Thoracic aorta (tissue), 2 donors: ENCODE measurements at regions not wholly inside any gene's neighbourhood (a gene's known extent, or its start where the extent isn't known, plus 50 kb on each side); places are given as distances from the start of the nearest gene placed in this dataset.

Experiments used
- ATAC-seq: fragments of 150-250 bp; one replicate; pipeline ENCODE4 v1.8.0; 2017; ENCODE audit warnings: low read depth; ENCODE audit not compliant: insufficient number of reproducible peaks, low FRiP score
- DNase-seq: peaks from one replicate; pipeline ENCODE4 v3.0.0-alpha.2; 2020; ENCODE audit warnings: low spot score
- H3K27ac ChIP-seq, 2 donors: fragments of 200-600 bp; sonication (generic); 1 replicate in 1 of 2; 2 replicates in 1 of 2; pipeline ENCODE4 v1.5.1; 2016; ENCODE audit warnings: mild to moderate bottlenecking in 2 of 2, moderate library complexity in 2 of 2
- H3K27me3 ChIP-seq: fragments of 200-600 bp; sonication (generic); replicated peaks from 2 replicates; pipeline ENCODE4 v1.6.0; 2016; ENCODE audit warnings: mild to moderate bottlenecking; ENCODE audit not compliant: insufficient read depth
- H3K36me3 ChIP-seq: fragments of 200-600 bp; sonication (generic); one replicate; pipeline ENCODE4 v1.5.1; 2016
- H3K4me1 ChIP-seq, 2 donors: fragments of 200-600 bp; sonication (generic); 1 replicate in 1 of 2; 2 replicates in 1 of 2; pipeline versions ENCODE4 v1.5.1 to v1.6.0; 2016; ENCODE audit warnings: low read depth in 2 of 2, mild to moderate bottlenecking in 1 of 2; ENCODE audit not compliant: control insufficient read depth in 1 of 2
- H3K4me3 ChIP-seq: fragments of 200-600 bp; sonication (generic); 2 replicates; pipeline ENCODE4 v1.5.1; 2016; ENCODE audit warnings: mild to moderate bottlenecking
- H3K9me3 ChIP-seq: fragments of 200-600 bp; sonication (generic); 2 replicates; pipeline ENCODE4 v1.5.1; 2016
- CTCF ChIP-seq: fragments of 200-600 bp; sonication (generic); IDR thresholded peaks from one replicate; pipeline ENCODE4 v1.5.1; 2019; ENCODE audit warnings: antibody characterized with exemption

- no peak for TF ChIP-seq CTCF
- no peak for DNase-seq
- Histone ChIP-seq H3K9me3 (no peaks in the 10 kb centered on the region), H3K36me3 (no peaks in the 10 kb centered on the region), H3K27me3 (no peaks in the 10 kb centered on the region), H3K27ac (no peak overlapping the region), H3K4me3 (no peak overlapping the region), H3K4me1 (no peaks in the 10 kb centered on the region)
- ATAC-seq: no peak
Measured at GRCh38 chr17:33732116-33732515, 439.0 kb upstream of the ASIC2 start.

GRCh38 chr17:33739714-33740113 lies 446.6 kb upstream of the ASIC2 start:
- DNase-seq (no peak), ATAC-seq (no peak)
- Histone ChIP-seq H3K4me1 (no peaks in the 10 kb centered on the region), H3K36me3 (no peaks in the 10 kb centered on the region), H3K4me3 (no peak overlapping the region), H3K27me3 (no peaks in the 10 kb centered on the region), H3K9me3 (no peaks in the 10 kb centered on the region), H3K27ac (no peak overlapping the region)
- TF ChIP-seq CTCF: no peak

GRCh38 chr17:33745047-33745760 lies 452.1 kb upstream of the ASIC2 start:
- H3K9me3 ChIP-seq: no peaks in the 10 kb centered on the region
- TF ChIP-seq CTCF: no peak
- no peaks in the 10 kb centered on the region for H3K4me1 ChIP-seq
- H3K36me3 ChIP-seq: no peaks in the 10 kb centered on the region
- DNase-seq (no peak), ATAC-seq (no peak)
- H3K27ac ChIP-seq: no peak overlapping the region
- no peaks in the 10 kb centered on the region for H3K27me3 ChIP-seq
- H3K4me3 ChIP-seq: no peak overlapping the region

- ATAC-seq (no peak), DNase-seq (no peak)
- Histone ChIP-seq H3K27ac (no peak overlapping the region), H3K27me3 (peaks cover 5% of the 10 kb centered on the region), H3K4me3 (no peak overlapping the region), H3K9me3 (no peaks in the 10 kb centered on the region), H3K36me3 (no peaks in the 10 kb centered on the region), H3K4me1 (no peaks in the 10 kb centered on the region)
- no peak for TF ChIP-seq CTCF
Measured at GRCh38 chr17:33749171-33749570, 456.1 kb upstream of the ASIC2 start.

GRCh38 chr17:33750943-33751701 lies 458.0 kb upstream of the ASIC2 start:
- H3K4me3 ChIP-seq: peak overlapping the region; percentile 54
- no peaks in the 10 kb centered on the region for H3K36me3 ChIP-seq
- H3K27me3 ChIP-seq: peaks cover 5% of the 10 kb centered on the region
- DNase-seq: peak; percentile 12
- H3K4me1 ChIP-seq: no peaks in the 10 kb centered on the region
- H3K9me3 ChIP-seq: no peaks in the 10 kb centered on the region
- no peak overlapping the region for H3K27ac ChIP-seq
- TF ChIP-seq CTCF: peak; percentile 86
- no peak for ATAC-seq
